ENCODE measurements at regions not wholly inside any gene's neighbourhood (a gene's known extent, or its start where the extent isn't known, plus 50 kb on each side); places are given as distances from the start of the nearest gene placed in this dataset.

- TF ChIP-seq GATA2 (IDR thresholded peaks at IDR 0.05; ENCODE audit: low read depth, low read length): no peak
- TF ChIP-seq GATA3 (IDR thresholded peaks at IDR 0.05; ENCODE audit: low read depth, low read length): peak; percentile 63
These were observed 112.1 kb upstream of the ABCB5 start for GRCh38 chr7:20503278-20503950.
